GM19239 (cell line): ENCODE measurements at regions not wholly inside any gene's neighbourhood (a gene's known extent, or its start where the extent isn't known, plus 50 kb on each side); places are given as distances from the start of the nearest gene placed in this dataset.
"Not testable (repeated sequence)": the region's sequence is repeated elsewhere in the genome, so short reads cannot be mapped to it uniquely, and the experiment has no call there.

Source experiments
- DNase-seq: peaks from one replicate; pipeline ENCODE4 v3.0.0; 2011; ENCODE audit warnings: low spot score; ENCODE audit not compliant: insufficient read length
- FAIRE-seq: peaks from 2 replicates; lab custom pipeline; 2011; peaks lifted over from hg19 to GRCh38; lab: Jason Lieb, UNC

DNA sequence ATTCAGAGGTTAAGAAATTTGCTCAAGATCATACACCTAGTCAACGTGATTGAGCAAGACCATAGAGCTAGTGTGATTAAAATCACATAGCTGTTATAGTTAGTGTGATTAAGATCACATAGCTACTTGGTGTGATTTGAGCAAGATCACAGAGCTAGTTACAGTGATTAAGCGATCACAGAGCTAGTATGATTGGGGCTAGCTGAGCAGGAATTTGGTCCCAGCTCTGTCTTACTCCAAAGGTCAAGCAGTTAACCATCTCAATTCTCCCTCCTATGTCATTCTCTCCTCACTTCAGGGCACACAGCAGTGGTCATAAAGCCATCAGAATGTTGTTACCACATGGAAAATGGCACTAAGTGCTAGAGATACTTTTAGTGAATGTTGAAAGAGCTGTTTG is 158.2 kb downstream of the SPTSSA start:
- FAIRE-seq (no peak), DNase-seq (no peak)

DNA sequence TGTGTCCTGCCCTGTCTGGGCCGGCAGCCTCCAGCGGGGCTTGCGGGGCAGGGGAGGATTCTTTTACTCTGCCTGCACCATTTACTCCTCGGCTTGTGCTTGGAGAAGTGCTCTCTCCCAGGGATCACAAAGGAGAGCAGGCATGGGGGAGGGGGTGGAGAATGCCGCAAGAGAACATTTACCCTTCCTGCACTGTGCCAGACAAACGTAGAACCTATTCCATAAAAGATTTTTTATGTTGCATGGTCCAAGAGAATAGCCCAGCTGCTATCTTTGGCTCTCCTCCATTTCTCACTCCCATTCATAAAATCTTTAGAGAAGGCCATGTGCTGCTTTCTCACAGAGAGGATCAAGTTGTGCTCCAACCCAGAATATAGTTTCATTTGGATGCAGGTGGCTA is 159.4 kb downstream of the SPTSSA start:
- DNase-seq (no peak), FAIRE-seq (no peak)

DNA sequence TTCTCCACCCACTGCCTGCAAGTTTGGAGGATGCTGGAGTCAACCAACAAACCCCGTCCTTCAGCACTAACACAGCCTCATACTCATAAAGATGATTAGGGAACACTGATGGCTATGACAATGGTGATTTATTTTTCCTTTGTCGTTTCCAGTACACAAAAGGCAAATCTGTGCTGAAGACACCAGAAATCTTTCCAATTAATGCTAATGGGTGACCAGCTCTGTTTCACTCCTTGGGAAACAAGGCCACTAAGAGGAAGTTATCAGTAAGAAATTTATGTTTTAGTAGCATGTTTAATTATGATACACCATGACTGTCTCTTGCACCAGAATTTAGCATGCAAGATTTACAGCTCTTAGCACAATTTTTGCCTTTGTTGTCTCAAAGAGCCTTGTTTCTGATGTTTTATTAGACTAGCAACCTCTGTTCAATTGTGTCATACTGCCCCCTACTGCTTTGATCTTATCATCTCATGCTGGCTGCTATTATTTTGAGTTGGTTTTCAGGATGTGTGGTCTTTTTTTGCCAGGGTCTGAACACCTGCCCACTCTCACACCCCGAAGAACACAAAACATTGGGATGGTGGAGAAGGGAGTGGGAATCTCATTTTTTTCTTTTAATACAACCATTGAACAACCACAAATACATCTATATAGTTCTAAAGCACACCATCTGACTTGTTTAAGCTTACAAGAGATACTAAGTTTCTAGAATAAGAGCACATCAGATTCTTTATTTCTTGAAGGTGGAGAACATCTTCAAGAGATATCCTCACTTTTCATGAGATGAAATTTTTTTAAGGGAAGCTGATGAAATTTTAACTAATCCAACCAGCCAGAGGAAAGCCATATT is 160.9 kb downstream of the SPTSSA start:
- no peak for FAIRE-seq
- peak; percentile 24 for DNase-seq

DNA sequence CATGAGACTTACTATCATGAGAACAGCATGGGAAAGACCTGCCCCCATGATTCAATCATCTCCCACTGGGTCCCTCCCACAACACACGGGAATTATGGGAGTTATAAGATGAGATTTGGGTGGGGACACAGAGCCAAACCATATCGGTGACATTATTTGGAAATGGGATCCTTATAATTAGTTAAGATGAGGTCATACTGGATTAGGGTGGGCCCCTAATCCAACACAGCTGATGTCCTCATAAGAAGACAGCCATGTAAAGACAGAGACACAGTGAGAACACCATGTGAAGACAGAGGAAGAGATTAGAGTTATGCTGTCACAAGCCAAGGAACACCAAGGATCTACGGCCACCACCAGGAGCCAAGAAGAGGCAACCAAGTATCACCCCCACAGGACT is 161.7 kb downstream of the SPTSSA start:
- FAIRE-seq = no peak
- DNase-seq = no peak

DNA sequence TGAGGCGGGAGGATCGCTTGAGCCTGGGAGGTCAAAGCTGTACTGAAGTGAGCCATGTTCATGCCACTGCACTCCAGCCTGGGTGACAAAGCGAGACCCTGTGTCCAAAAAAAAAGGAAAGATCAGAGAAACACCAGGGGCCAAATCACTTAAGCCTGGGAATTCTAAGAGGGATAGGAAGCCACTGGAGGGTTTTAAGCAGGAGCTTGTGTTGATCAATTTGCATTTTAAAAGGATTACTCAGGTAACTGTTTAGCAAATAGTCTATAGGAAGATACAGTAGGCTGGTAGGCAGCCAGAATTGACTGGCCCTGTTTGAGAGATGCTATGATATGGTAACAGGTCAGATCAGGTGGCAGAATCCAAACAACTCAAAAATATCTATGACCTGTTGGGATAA is 162.7 kb downstream of the SPTSSA start:
- FAIRE-seq (no peak), DNase-seq (no peak)

DNA sequence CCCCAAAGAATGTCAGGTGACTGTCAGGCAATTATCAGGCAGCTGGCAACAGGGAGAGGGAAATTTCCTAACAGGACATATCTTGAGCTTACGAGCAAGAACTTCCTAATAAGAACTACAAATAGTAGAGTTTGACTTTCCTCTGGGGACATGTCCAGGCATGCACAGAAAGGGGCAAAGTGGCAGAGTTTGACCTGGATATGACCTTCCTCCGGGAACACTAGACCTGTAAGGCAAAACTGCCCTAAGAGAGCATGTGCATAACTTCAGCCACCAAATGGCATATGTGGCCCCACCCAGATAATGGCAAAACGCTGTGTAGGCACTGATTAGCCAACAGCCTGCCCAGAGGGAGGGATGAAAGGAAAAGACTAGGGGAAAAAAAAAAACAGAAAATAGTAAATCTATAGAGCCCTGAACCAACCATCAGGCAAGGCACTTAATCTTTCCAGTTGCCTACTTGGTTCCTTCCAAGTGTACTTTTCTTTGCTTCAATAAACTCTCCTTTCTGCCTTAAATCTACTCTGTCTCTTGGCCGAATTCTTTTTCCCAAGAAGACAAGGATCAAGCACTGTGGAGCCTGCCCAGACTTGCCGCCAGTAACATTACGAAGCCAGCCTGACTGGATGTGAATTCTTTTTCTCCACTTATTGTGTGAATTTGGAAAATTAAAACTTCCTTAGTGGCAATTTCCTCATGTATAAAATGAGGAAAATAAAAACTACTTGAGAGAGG is 164.1 kb downstream of the SPTSSA start:
- no peak for FAIRE-seq
- DNase-seq = no peak

DNA sequence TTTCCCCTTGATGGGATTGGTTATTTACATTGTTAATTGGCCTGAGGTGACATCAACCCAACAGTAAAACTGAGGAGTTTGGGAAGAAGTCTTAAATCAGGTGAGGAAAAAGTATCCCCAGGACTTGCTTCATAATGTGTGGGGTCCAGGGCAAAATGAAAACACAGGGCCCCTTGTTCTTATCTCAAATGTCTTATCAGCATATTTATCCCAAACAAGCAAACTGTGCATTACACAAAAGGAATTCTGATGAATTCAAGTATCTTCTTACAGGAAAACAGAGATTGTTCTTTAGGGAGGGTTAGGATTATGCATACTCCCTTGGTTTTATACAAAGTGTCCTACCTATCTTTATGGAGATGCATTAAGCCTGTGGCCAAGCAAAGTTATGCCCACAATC is 178.4 kb downstream of the SPTSSA start:
- DNase-seq (no peak), FAIRE-seq (no peak)

DNA sequence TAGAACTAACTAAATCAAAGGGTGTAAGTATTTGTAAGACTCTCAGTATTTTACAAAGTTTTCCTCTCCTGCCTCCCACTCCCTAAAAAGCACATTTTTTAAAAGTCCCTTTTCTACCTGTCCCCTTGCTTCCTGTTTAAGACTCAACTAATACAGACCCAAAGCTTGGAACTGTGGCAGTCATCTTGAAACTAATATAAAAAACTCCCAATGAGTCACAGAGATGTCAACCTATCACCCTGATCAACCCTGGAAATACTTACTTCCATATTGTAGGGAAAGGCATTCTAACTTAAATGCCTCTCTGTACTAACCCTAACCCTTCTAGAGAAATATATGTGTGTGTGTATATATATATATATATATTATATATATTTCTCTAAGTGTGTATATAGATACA is 184.8 kb downstream of the SPTSSA start:
- FAIRE-seq = no peak
- DNase-seq = no peak

DNA sequence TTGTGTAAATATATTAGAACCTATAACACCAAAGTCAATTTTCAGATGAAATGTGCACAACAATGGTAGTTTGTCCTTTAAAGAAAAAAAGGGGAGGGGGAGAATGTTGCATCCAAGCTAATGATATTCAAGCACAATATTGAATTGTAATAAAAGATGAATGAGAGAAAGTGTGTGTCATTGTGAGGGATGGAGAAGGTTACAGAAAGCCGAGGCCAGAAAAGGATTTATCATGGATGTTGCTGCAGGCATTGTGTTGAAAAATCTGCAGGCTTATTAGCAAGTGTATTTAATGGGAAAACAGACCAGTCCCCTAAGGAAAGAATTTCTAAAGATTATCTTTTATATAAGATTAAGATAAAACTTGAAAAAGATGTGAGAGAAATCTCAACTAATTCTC is 186.5 kb downstream of the SPTSSA start:
- FAIRE-seq = no peak
- DNase-seq = no peak

DNA sequence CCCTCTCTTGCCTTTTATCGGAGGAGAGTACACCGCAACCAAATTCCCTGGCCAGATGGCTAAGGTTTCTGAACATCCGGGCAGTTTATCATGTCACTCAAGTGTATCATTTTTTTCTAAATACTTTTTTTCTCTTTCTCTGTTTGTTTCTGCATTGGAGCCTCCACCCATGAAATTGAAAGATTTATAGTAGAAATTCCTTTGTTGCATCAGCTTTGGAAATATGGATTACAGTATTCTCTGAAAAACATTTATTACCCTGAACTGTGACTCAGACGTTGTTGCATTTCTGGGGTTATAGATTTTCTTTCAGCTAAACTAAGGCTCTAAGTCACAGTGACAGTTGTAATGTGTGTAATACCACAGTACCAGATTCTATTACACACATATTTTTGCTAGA is 187.0 kb downstream of the SPTSSA start:
- no peak for FAIRE-seq
- no peak for DNase-seq

DNA sequence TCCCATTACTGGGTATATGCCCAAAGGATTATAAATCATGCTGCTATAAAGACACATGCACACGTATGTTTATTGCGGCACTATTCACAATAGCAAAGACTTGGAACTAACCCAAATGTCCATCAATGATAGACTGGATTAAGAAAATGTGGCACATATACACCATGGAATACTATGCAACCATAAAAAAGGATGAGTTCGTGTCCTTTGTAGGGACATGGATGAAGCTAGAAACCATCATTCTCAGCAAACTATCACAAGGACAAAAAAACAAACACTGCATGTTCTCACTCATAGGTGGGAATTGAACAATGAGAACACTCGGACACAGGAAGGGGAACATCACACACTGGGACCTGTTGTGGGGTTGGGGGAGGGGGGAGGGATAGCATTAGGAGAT is 188.3 kb downstream of the SPTSSA start:
- DNase-seq, FAIRE-seq: not testable (repeated sequence)

DNA sequence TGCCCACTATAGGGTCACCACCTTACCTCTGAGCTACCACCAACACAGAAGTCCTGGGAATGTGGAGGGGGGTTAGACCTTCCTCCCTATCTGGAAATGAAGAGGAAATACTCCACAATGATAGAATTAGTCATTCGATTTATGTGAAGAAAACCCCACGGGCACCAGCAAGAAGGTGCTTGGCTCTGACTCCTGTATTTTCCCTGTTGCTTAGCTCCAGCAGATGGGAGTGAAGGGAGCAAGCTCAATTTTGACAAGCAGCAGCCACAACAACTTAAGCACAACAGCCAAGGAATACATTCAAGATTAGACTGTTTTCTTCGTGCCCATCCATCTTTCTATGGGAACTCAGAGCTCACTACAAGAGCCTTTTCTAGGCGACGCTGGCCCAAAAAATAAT is 191.7 kb downstream of the SPTSSA start:
- DNase-seq (no peak), FAIRE-seq (no peak)

DNA sequence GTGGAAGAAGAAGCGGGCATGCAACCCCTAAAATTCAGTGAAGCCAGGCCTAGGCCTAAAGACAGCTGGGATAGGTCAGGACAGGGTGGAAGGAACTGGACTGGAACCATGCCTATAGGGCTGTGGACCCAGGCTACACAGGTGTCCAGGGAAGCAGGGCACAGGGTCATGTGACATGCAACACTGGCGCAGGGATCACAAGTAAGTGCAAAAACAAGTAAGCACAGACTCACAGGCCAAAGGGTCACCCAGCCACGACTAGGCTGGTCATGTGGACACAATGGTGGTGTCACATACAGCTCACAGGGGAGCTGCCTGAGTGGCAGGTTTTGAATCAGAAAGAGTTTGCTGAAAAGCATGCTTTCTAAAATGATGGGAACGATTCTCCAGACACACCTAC is 195.7 kb downstream of the SPTSSA start:
- DNase-seq (no peak), FAIRE-seq (no peak)

DNA sequence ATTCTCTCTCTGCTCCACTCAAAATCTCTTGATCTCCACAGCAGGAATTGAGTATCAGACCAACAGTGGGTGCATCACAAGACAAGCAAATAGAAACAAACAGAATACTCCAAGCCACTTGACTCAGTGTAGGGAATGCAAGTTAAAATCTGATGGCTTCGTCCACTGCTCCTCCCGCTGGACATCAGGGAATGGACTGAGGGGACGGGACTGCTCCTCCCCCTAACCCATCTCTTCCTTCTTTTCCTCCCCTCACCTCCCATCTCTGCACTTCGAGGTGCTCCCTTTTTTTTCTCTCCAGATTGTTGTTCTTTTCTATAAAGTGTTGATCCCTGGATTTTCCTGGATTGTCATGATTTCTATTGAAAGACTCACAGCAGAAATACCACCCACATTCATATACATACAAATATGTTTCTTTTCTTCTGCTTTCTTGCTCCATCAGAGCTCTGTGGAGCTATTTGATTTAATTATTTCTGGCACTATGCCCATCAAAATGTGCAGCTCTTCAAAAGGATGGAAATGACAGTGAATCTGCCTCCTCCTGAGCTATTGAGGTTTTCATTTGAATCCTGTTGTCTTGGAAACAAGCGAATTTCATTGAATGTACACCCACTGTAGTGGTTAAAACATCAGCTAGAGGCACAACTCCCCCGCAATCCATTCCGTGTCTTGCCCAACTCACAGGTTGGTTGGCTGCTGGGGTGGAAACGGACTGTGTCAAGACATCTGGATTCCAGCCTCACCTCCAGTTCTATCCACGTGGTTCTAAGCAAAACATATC is 199.7 kb downstream of the SPTSSA start:
- no peak for DNase-seq
- no peak for FAIRE-seq

DNA sequence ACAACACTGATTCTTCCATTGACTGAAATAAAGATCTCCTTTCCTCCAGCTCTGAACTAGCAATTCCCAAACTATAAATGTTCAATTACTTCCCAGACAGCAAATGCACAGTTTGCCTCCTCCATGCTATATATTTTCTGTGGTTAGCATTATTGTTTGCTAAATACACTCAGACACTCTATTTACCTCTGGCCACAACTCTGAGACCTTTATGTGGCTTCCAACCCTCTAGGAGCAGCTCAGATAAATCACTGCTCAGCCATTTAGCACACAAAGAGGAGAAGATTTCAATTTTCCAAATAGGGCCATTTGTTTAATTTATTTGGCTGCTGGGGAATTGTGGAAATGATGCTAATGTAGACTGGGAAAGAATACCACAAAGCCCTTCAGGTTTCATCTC is 202.0 kb downstream of the SPTSSA start:
- FAIRE-seq = no peak
- DNase-seq = no peak

DNA sequence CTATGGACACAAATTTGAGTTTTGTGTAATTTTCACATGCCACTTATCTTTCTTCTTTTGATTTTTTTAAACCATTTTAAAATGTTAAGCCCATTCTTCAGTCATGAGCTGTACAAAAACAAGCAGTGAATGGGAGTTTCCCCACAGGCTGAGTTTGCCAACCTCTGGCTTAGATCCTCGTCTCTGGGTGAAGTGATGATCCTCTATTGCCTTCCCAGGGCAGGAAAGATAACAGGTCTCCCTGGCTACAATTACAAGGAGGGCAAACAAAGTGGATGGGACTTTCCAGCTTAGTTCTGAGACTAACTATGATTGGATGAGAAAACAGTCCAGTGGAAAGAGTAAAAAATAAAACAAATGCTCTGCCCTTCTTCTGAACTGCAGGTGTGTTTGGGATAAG is 203.7 kb downstream of the SPTSSA start:
- FAIRE-seq (no peak), DNase-seq (no peak)

DNA sequence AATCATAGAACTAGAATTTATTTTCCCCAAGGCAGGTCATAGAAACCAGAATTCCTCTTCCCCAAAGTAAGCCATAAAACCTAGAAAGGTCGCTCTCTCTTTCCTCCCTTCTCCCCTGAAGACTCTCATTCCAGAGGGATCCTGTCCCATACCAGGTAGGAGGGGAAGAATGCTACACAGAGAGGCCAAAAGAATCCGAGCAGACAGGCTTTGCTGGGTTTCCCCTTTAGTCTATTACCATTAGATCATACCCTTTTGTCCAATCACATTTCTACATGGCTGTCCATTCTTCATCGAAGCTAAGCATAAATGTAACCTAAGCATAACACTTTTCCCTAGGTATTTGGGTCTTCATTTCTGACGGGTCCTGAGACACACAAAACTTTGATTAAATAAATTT is 204.5 kb downstream of the SPTSSA start:
- no peak for FAIRE-seq
- no peak for DNase-seq

DNA sequence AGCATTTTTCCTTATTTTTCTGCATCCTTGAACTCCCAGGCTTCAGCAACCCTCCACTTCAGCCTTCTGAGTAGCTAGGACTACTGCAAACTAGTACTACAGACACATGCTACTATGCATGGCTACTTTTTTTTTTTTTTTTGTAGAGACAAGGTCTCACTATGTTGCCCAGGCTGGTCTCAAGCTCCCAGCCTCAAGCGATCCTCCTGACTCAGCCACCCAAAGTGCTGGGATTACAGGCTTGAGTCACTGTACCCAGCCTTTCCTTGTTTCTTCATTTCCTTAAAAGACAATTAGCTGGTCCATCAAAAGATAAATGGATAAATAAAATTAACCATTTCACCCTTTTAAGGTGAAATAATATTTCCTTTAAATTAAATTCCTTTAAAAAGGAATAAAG is 205.8 kb downstream of the SPTSSA start:
- FAIRE-seq (no peak), DNase-seq (no peak)

DNA sequence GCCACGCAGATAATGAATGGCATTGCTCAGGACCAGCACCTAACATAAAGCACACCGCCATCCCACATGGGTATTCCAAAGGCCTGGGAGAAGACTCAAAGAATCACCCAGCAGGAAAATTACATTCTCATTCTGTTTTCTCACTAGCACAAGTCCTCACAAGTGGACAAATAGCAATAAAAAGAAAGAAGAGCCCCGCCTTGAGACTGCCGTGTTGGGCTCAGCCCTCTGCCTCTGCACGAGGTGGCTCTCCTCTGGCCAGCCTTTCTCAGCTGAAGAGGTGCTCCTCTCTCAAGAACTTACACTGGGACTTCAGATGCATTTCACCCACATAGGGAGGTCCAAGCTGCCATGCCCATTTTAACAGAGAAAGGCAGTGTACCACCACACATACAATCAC is 207.5 kb downstream of the SPTSSA start:
- DNase-seq = no peak
- FAIRE-seq = no peak

DNA sequence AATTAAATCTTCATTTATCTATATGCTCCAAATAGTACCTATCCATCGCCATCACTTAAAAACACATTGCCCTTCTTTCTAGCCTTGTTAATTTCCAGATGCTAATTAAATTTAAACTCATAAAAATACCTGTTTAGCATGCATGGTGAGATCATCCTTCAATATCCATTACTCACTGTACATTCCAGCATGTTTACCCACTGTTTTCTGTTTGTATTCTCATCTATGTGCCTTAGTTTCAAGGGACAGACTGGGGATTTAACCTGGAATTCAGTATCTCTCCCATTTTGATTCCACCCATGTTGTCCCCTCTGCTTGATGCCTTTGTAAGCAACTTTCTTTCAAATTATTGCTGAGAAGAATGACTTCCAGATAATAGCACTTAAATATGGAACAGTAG is 208.0 kb downstream of the SPTSSA start:
- DNase-seq (no peak), FAIRE-seq (no peak)

DNA sequence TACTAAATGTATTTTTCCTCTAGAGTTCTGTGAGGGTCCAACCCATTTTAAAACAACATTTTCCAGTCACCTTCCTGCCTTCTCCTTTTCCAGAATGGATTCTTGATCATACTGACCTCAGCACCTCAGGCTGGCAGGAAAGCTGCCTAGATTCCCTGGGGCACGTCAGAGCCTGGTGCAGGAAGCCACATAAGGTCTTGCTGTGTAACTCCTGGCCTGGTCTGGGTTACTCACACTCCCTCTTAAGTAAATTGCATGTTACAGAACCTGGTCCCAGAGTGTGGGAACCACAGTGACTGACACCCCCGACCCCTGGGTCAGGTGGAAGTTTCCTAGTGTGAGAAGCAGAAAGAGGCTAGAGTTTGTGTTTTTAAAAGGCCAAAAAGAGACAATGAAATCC is 209.8 kb downstream of the SPTSSA start:
- DNase-seq (no peak), FAIRE-seq (no peak)
